ENCODE measurements at regions not wholly inside any gene's neighbourhood (a gene's known extent, or its start where the extent isn't known, plus 50 kb on each side); places are given as distances from the start of the nearest gene placed in this dataset.

DNA sequence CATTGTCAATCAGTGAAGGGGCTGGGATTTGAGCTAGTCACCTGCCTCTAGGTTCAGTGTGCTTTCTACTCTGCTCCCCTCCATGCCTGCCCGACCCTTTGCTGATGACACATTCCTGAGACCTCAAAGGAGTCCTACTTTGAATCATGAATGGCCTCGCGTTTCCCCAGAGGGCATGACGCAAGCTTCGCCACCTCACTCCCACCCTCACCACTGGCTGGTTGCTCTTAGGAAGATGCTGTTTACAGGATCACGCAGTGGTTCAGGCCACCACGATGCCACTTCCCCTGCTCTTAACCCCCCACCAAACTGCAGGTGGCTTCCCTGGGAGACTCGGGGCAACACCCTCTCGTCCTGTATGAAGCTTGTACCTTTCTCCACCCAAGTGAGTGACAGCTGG lies 62.9 kb upstream of the B3GAT1 start:
- Mint-ChIP-seq H3K4me1 (peaks cover 2% of the 10 kb centered on the region), H3K27ac (no peak overlapping the region), H3K27me3 (peaks cover 12% of the 10 kb centered on the region), H3K4me3 (no peak overlapping the region), H3K9me3 (no peaks in the 10 kb centered on the region), H3K36me3 (no peaks in the 10 kb centered on the region)
- ATAC-seq (ENCODE audit: low read depth): no peak
- DNase-seq: no peak
- POLR2A ChIA-PET: no interaction called here

DNA sequence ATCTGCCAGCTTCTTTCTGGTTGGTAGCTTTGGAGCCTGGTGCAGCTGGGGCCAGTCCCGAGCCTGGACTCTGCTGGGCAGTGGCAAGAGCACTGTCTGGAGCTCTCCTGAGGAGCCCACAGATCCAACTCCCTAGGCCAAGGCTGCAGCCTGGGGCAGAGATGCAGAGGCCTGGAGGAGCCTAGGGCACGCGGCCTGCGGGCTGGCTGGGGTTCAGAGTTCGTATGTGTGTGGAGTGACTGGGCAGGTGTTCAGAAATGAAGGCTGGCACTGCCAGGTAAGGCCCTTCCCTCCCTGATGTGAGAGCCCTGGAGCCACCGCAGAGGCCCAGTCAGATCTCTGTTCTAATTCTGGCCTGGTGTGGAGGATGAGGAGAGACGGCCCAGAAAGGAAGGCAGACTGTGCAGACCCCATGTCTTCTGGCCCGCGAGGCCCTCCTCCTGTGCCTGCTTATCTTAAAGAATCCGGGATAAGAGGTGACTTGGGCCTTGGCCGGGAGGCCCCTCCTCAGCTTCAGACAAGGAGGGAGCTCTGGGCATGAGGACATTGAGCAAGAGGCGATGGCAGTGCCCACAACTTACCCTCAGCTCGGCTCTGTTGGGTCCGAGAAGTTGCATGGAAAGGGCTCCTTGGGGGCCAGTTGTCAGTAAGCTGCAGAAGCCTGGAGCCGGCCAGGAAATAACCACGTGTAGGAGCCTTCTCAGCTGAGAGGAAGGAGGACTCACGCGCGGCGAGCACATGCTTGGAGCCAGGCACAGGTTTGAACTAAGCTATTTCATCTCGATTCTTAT lies 62.2 kb upstream of the B3GAT1 start:
- POLR2A ChIA-PET: no interaction called here
- Mint-ChIP-seq H3K4me3 (no peak overlapping the region), H3K36me3 (no peaks in the 10 kb centered on the region), H3K27me3 (peaks cover 12% of the 10 kb centered on the region), H3K9me3 (no peaks in the 10 kb centered on the region), H3K27ac (no peak overlapping the region), H3K4me1 (peaks cover 2% of the 10 kb centered on the region)
- ATAC-seq (ENCODE audit: low read depth) (no peak), DNase-seq (no peak)

DNA sequence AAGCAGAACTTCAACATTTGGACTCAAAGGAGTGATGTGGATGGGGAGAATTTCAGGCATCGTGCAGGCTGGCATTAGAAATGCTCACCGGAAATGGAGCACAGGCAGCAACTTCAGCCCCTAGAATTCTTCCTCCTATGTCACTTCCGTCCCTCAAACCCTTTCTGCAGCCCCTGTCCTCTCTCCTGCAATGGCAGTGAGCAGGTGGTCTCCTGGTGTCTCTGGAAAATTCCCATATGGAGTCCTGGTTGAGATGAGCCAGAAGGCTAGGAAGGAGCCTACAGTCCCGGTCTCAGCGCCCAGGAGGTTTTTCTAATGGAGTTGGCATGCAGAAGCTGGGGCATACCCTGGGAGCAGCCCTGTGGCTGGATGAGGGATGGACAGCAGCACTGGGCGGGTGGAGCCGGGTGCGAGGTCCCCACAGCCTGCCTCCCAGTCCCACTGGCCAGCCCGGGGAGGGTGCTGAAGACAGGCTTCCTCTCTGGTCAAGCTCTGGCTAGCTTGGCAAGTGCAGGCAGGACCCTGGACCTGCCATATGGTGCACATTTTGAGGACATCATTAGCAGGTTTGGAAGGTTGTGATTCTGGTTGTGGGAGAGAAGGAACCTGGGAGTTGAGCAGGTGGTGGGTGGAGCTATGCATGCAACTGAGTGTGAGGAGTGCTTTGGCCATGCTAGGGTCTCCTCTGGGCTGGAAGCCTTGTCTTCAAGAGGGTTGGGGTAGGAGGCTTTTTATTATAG lies 59.8 kb upstream of the B3GAT1 start:
- POLR2A ChIA-PET: no interaction called here
- peaks cover 2% of the 10 kb centered on the region for H3K4me1 Mint-ChIP-seq
- peaks cover 12% of the 10 kb centered on the region for H3K27me3 Mint-ChIP-seq
- H3K36me3 Mint-ChIP-seq: no peaks in the 10 kb centered on the region
- no peak overlapping the region for H3K4me3 Mint-ChIP-seq
- H3K27ac Mint-ChIP-seq: no peak overlapping the region
- no peak for ATAC-seq (ENCODE audit: low read depth)
- DNase-seq: no peak
- no peaks in the 10 kb centered on the region for H3K9me3 Mint-ChIP-seq

DNA sequence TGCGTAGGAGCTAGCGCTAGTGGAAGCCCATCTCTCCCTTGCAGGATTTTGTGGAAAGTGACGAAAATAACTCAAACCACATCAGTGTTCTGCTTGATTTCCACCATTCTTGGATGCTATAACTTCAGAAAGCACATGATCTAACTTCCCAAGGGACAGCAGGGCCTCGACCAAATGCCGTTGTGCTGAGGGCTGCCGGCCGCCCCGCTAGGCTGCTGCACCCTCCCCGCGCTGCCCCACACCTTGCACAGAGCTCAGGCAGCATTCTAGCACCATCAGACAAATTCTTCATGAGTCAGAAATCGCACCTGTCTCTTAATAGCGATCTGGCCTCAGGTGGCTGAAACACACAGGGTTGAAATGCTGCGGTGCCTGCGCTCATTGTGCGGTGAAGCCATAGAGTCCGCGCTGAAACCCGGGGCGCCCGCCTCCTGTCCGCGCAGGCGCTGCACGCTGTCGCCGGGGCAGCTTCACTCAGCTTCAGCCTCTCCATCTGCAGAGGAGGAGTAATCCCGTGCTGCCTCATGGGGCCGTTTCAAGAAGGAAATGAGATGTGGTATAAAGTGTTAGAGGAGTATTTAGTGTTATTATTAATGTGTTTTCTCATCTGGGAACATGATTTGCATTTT lies 59.2 kb upstream of the B3GAT1 start:
- ATAC-seq (ENCODE audit: low read depth): no peak
- Mint-ChIP-seq H3K4me3 (no peak overlapping the region), H3K9me3 (no peaks in the 10 kb centered on the region), H3K27me3 (peaks cover 8% of the 10 kb centered on the region), H3K36me3 (no peaks in the 10 kb centered on the region), H3K27ac (no peak overlapping the region), H3K4me1 (peaks cover 2% of the 10 kb centered on the region)
- DNase-seq: no peak
- POLR2A ChIA-PET: no interaction called here

DNA sequence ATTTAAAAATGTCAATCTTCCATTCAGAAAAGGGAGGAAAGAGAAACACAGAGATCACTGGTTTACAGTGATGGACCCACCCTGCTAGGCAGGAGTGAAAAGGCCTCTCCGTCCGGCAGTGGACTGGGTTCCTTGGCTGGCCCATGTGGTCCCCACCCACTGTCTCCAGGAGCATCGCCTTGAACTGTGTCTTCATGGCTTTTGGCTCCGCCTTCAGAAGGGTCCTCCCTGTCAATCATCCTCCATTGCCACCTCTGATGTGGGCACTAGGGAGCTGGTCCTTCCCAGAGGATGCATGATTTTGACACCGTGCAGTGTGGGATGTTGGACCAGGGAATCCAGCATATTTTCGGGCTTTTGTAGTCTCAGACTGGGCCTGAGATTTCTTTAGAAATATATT lies 58.2 kb upstream of the B3GAT1 start:
- H3K27ac Mint-ChIP-seq: no peak overlapping the region
- POLR2A ChIA-PET: no interaction called here

DNA sequence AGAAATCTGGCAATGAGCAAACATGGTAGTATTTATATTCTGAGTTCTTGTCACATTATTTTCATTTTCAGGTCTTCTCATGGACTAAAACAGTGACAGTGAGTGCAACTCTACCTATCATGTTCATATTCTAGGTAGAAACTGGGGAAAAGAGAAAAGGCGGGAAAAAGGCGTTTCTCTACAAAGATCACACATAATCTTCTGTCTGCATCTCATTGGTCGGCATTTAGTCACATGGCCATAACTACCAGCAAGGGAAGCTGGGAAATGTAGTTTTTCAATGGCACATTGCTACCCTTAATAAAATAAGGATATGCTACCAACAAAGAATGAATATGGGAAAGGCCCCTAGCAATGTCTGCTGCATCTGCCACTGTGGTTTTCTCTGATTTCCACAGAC lies 57.6 kb upstream of the B3GAT1 start:
- H3K4me1 Mint-ChIP-seq: peaks cover 2% of the 10 kb centered on the region
- H3K9me3 Mint-ChIP-seq: no peaks in the 10 kb centered on the region
- ATAC-seq (ENCODE audit: low read depth) (no peak), DNase-seq (no peak)
- H3K4me3 Mint-ChIP-seq: no peak overlapping the region
- no peak overlapping the region for H3K27ac Mint-ChIP-seq
- H3K36me3 Mint-ChIP-seq: no peaks in the 10 kb centered on the region
- H3K27me3 Mint-ChIP-seq: peaks cover 19% of the 10 kb centered on the region
- POLR2A ChIA-PET: no interaction called here

More for the DNA sequence above, 58.2 kb upstream of the B3GAT1 start:
- Mint-ChIP-seq H3K27me3 (peaks cover 13% of the 10 kb centered on the region), H3K9me3 (no peaks in the 10 kb centered on the region), H3K4me1 (peaks cover 4% of the 10 kb centered on the region), H3K36me3 (no peaks in the 10 kb centered on the region), H3K4me3 (no peak overlapping the region)
- no peak for ATAC-seq (ENCODE audit: low read depth)
- DNase-seq: no peak

DNA sequence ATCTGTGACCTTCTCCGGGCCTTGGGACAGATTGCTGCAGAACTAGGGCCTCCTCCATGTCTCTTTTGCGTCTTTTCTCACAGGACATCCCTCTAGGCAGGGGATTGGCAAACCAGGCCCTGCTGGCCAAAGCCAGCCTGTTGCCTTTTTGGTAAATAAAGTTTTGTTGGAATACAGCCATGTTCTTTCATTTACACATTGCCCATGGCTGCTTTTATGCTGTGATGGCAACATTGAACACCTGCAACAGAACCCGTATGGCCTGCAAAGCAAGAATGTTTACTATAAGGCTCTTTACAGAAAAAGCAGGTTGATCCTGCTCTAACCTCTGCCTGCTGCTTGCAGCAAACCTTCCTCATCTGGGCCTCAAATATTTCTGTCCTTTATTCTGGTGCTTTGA lies 56.8 kb upstream of the B3GAT1 start:
- POLR2A ChIA-PET: no interaction called here
- no peaks in the 10 kb centered on the region for H3K9me3 Mint-ChIP-seq
- no peaks in the 10 kb centered on the region for H3K36me3 Mint-ChIP-seq
- ATAC-seq (ENCODE audit: low read depth) (no peak), DNase-seq (no peak)
- H3K27ac Mint-ChIP-seq: no peak overlapping the region
- H3K27me3 Mint-ChIP-seq: peaks cover 21% of the 10 kb centered on the region
- no peak overlapping the region for H3K4me3 Mint-ChIP-seq
- peaks cover 2% of the 10 kb centered on the region for H3K4me1 Mint-ChIP-seq

DNA sequence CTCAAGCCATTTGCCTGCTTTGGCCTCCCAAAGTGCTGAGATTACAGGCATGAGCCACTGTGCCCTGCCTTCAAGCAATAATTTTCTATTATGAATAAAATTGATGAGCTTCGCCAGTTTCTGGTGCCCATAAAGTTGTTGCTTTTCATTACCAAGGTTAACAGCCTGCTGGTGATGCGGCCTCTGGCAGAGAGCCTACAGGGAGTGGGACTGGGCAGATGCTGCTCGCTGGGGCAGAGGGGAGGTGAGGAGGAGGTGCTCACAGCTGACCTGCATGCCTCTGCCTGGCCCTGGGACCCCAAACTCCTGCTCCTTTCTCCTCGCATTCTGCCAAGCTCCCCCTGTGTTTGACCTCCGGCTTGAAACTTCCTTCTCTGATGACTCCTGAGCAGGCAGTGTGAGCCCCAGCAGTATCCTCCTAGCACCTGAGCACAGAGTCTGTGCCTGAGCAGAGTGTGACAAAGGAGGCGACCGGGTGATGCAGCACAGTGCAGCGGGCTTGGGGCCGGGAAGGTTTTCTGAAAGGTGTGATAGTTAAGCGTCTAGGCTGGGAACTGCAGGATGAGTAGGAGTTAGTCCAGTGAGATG lies 56.1 kb upstream of the B3GAT1 start:
- Mint-ChIP-seq H3K27me3 (peaks cover 21% of the 10 kb centered on the region), H3K27ac (no peak overlapping the region), H3K4me3 (no peak overlapping the region), H3K9me3 (no peaks in the 10 kb centered on the region), H3K36me3 (no peaks in the 10 kb centered on the region), H3K4me1 (peaks cover 2% of the 10 kb centered on the region)
- POLR2A ChIA-PET: no interaction called here
- DNase-seq: no peak
- no peak for ATAC-seq (ENCODE audit: low read depth)

DNA sequence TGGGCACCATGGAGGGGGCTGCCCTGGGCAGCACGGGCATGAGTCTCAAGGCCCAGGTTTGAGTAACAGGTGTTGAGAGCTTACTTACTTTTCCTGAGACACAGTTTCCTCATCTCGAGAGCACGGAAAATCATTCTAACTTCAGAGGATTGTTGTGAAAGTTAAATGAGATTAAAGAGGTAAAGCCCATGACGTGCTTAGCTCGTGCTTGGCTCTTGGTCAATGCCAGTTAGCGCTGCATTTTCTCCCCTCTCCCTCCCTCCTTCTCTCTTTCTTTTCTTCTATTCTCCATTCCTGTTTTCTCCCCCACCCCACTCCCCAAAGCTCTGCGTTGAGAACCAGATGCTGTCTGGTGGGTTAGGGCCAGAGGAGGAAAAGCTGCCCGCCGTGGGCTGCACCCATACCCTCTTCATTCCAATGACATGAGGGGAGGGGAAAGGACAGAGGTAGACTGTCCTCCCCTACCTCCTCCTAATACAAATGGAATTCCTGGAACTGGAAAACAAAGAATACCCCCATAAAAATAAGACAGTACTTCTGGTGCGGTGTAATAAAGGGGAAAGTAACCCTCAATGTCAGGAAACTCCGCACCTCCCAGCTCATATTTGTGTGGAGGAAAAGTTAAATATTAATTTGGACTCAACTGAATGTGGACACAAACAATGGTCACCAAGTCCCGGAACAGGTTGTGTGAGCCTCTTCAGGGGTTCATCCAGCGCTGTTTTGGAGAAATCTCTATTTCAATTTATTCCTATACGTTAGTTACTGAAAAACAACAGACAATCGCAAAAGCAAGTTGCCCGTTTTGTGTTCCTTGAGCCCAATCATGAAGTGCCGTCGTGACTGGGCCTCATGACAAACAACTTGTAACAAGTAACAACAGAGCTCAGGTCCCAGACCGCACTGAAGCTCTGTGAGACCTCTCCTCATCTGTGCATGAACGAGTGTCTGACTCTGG lies 54.8 kb upstream of the B3GAT1 start:
- Mint-ChIP-seq H3K4me3 (no peak overlapping the region), H3K36me3 (no peaks in the 10 kb centered on the region), H3K4me1 (peaks cover 2% of the 10 kb centered on the region), H3K27me3 (peaks cover 27% of the 10 kb centered on the region), H3K9me3 (no peaks in the 10 kb centered on the region), H3K27ac (no peak overlapping the region)
- ATAC-seq (ENCODE audit: low read depth) (no peak), DNase-seq (no peak)
- POLR2A ChIA-PET: no interaction called here

DNA sequence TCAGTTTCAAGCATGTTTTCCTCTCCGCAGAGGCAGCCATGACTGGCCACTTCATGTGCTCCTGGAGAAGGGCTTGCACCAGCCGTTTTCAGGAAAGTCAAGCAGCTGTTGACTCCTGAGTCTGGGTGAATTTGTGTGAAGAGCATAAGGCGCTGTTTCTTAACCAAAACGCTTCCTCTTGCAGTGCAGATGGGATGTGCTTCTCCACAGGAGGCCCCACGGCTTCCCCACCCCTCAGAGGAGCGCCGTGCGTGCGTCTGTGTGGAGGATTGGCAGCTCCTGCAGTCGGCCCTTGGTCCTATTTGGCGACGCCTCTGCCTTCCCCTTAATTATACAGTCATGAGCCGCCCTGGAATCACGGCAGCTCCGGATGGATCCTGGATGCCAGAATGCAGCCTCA lies 54.1 kb upstream of the B3GAT1 start:
- POLR2A ChIA-PET: no interaction called here

DNA sequence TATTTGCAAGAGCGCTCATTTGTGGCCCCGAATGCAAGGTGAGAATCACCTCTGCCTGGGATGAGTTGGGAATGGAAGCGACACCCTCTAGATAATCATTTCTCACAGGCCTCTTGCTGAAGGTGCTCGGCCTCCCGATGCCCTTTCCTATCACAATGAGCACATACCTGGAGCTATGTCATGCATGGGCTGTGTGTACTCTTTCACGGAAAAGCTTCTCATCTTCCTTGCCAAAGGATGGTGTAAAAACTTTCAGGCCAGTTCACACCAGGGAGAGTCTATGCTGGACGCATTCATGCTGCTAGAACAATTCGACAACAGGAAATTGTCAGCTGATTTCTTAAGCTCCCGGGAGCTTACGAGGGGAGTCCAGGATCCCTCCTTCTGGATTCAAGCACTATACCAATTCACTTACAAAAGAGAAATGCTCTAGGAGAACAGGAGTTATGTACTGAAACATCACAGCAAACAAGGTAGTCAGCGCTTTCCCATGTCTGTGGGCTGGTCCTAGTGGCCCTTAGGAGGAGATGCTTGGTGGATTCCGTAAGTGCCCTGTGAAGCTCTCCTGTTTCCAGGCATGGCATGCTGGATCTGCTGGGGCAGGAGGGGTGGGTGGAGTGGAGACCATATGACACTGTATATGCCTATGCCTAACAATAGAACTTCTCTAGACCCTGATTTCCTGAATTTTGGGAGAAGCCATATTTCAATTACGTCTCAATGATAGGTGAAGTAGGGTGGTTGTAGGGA lies 53.1 kb upstream of the B3GAT1 start:
- H3K27me3 Mint-ChIP-seq: peaks cover 27% of the 10 kb centered on the region

More for the DNA sequence above, 54.1 kb upstream of the B3GAT1 start:
- Mint-ChIP-seq H3K4me3 (no peak overlapping the region), H3K4me1 (peaks cover 2% of the 10 kb centered on the region), H3K9me3 (no peaks in the 10 kb centered on the region), H3K27ac (no peak overlapping the region), H3K27me3 (peaks cover 27% of the 10 kb centered on the region), H3K36me3 (no peaks in the 10 kb centered on the region)
- DNase-seq (no peak), ATAC-seq (ENCODE audit: low read depth) (no peak)

DNA sequence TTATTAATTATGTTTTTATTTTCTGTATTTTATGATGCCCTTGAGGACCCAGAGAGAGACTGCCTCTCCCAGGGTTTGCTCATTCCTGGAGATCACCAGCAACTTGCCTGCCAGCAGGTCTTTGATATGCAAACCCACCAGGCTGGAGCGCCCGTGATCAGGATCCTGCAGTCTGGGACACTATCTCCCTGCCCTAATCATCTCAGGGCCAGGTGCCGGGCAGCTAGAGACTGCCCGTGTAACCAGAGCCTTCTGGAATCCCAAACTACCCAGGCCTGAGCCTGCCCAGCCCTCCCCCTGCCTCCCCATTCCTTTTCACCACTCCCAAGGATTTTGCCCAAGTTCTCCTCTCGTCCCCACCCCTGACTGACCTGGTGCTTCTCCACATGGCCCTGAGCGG lies 52.2 kb upstream of the B3GAT1 start:
- DNase-seq: no peak
- peaks cover 27% of the 10 kb centered on the region for H3K27me3 Mint-ChIP-seq
- POLR2A ChIA-PET: no interaction called here
- no peaks in the 10 kb centered on the region for H3K9me3 Mint-ChIP-seq
- ATAC-seq (ENCODE audit: low read depth): no peak
- H3K36me3 Mint-ChIP-seq: no peaks in the 10 kb centered on the region
- peaks cover 2% of the 10 kb centered on the region for H3K4me1 Mint-ChIP-seq
- no peak overlapping the region for H3K27ac Mint-ChIP-seq
- no peak overlapping the region for H3K4me3 Mint-ChIP-seq

More for the DNA sequence above, 53.1 kb upstream of the B3GAT1 start:
- H3K4me3 Mint-ChIP-seq: no peak overlapping the region
- DNase-seq: no peak
- H3K27ac Mint-ChIP-seq: no peak overlapping the region
- POLR2A ChIA-PET: no interaction called here
- no peaks in the 10 kb centered on the region for H3K9me3 Mint-ChIP-seq
- peaks cover 2% of the 10 kb centered on the region for H3K4me1 Mint-ChIP-seq
- no peaks in the 10 kb centered on the region for H3K36me3 Mint-ChIP-seq
- ATAC-seq (ENCODE audit: low read depth): no peak

Data from activated naive CD8-positive, alpha-beta T cell treated with anti-CD3 and anti-CD28 coated beads, Interleukin-2, amount 10 ng/mL, durations not matched to agents 7 days and 5 days (primary cell).